ENCODE measurements at regions not wholly inside any gene's neighbourhood (a gene's known extent, or its start where the extent isn't known, plus 50 kb on each side); places are given as distances from the start of the nearest gene placed in this dataset.
A peak's percentile ranks its signal among the peaks of the same experiment; 100 is the strongest.

DNA sequence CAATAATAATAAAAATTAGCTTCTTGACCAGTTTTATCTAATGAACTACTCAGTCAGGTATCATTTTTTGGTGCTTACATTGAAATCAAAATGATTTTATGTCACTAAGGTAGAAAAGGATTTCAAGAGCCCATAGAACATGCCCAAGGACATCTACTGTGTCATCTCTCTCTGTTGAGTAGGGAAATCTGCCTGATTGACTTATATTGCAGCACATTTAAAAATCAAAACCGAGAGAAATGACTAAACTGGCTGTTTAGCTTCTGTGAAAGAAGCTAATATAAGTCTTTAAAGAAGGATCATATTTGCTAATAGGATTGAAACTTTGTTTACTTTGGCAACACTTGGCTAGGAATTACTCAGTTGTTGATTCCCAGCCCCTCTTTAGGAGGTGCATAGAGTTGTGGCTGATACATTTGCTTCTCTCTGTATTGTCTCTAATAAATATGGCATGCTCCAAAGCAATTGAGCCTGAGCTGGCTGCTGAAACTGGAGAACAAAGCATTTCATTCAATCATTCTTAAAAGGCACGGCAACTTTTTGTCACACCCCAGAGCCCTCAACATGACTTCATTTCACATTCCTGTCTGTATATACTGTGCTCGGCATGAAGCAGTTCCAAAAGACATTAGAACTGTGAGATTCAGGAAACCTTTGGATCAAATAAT is 1096.9 kb upstream of the POT1 start:
- Histone ChIP-seq H3K4me1 (peaks cover 18% of the 10 kb centered on the region), H3K27ac (peak overlapping the region; percentile 66), H4K20me1 (ENCODE audit: low read depth) (no peaks in the 10 kb centered on the region), H3K36me3 (no peaks in the 10 kb centered on the region), H3K4me2 (peak overlapping the region; percentile 25), H3K27me3 (no peaks in the 10 kb centered on the region), H3K79me2 (ENCODE audit: low read depth) (no peaks in the 10 kb centered on the region), H3K9me3 (ENCODE audit: low read depth) (no peaks in the 10 kb centered on the region), H3F3A (ENCODE audit: low read depth) (no peaks in the 10 kb centered on the region), H3K4me3 (no peak overlapping the region), H3K9ac (no peak overlapping the region), H2AFZ (replicated peaks) (peak overlapping the region; percentile 68)
- Mint-ChIP-seq H3K36me3 (no peaks in the 10 kb centered on the region), H3K4me1 (peaks cover 23% of the 10 kb centered on the region), H3K27me3 (ENCODE audit: insufficient read depth, low read depth) (no peaks in the 10 kb centered on the region), H3K4me3 (peak overlapping the region; percentile 9), H3K27ac (peak overlapping the region; percentile 67), H3K9me3 (peaks cover 2% of the 10 kb centered on the region)
- TF ChIP-seq EZH2 (IDR thresholded peaks at IDR 0.05) = no peak
- TF ChIP-seq EZH2phosphoT487 (IDR thresholded peaks at IDR 0.05) = no peak
- TF ChIP-seq, protein P1, sequence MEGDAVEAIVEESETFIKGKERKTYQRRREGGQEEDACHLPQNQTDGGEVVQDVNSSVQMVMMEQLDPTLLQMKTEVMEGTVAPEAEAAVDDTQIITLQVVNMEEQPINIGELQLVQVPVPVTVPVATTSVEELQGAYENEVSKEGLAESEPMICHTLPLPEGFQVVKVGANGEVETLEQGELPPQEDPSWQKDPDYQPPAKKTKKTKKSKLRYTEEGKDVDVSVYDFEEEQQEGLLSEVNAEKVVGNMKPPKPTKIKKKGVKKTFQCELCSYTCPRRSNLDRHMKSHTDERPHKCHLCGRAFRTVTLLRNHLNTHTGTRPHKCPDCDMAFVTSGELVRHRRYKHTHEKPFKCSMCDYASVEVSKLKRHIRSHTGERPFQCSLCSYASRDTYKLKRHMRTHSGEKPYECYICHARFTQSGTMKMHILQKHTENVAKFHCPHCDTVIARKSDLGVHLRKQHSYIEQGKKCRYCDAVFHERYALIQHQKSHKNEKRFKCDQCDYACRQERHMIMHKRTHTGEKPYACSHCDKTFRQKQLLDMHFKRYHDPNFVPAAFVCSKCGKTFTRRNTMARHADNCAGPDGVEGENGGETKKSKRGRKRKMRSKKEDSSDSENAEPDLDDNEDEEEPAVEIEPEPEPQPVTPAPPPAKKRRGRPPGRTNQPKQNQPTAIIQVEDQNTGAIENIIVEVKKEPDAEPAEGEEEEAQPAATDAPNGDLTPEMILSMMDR (IDR thresholded peaks at IDR 0.05) = no peak
- DNase-seq (ENCODE audit: low spot score) = peak; percentile 56

DNA sequence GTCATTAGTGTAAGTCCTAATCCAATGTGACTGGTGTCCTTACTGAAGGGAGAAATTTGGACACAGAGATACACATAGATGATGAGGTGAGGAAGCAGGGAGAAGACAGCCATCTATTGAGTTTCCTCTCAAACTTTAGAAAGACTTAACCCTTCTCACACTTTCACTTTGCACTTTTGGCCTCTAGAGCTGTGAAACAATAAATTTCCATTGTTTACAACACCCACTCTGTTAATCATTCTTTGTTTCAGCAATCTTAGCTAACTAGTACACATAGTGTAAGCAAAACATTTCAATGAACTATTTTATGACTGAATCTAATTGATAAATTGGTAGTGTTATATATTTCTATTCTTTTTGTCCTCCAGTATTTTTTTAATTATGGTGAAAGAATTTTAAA is 1092.8 kb upstream of the POT1 start:
- Histone ChIP-seq H3K4me3 (no peak overlapping the region), H3F3A (ENCODE audit: low read depth) (no peaks in the 10 kb centered on the region), H3K4me1 (peaks cover 18% of the 10 kb centered on the region), H3K9ac (no peak overlapping the region), H3K27ac (no peak overlapping the region), H3K9me3 (ENCODE audit: low read depth) (no peaks in the 10 kb centered on the region), H2AFZ (replicated peaks) (peak overlapping the region; percentile 11), H4K20me1 (ENCODE audit: low read depth) (no peaks in the 10 kb centered on the region), H3K36me3 (no peaks in the 10 kb centered on the region), H3K27me3 (no peaks in the 10 kb centered on the region), H3K79me2 (ENCODE audit: low read depth) (no peaks in the 10 kb centered on the region), H3K4me2 (no peak overlapping the region)
- no peak overlapping the region for H3K27ac Mint-ChIP-seq
- H3K4me1 Mint-ChIP-seq = peaks cover 22% of the 10 kb centered on the region
- H3K36me3 Mint-ChIP-seq = no peaks in the 10 kb centered on the region
- TF ChIP-seq, protein P1 (IDR thresholded peaks at IDR 0.05) = no peak
- TF ChIP-seq EZH2phosphoT487 (IDR thresholded peaks at IDR 0.05) (no peak), EZH2 (IDR thresholded peaks at IDR 0.05) (no peak)
- no peaks in the 10 kb centered on the region for H3K27me3 Mint-ChIP-seq (ENCODE audit: insufficient read depth, low read depth)
- no peak overlapping the region for H3K4me3 Mint-ChIP-seq
- H3K9me3 Mint-ChIP-seq = peaks cover 5% of the 10 kb centered on the region
- DNase-seq (ENCODE audit: low spot score) = no peak

DNA sequence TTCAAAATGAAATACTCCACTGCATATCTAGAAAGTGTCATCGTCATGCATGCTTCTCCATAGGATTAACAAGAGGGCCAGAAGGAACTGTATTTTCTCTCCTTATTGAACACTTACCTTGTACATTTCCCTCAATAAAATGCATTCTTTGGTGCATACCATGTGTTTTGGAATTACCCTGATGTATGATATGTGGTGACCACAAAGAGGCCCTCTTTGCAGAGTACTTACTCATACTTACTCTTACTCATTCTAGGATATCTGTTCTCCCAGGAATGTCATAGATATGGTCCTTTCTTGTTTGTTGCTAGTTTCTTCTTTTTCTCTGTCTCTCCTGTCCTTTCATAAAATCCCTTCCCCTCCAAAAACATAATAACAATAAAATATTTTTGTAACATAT is 1087.1 kb upstream of the POT1 start:
- Histone ChIP-seq H3K4me3 (no peak overlapping the region), H3K4me2 (no peak overlapping the region)

More for the DNA sequence above, 1087.1 kb upstream of the POT1 start:
- no peak for DNase-seq (ENCODE audit: low spot score)
- Mint-ChIP-seq H3K9me3 (peaks cover 3% of the 10 kb centered on the region), H3K36me3 (no peaks in the 10 kb centered on the region), H3K27ac (no peak overlapping the region), H3K4me1 (peaks cover 3% of the 10 kb centered on the region), H3K4me3 (no peak overlapping the region), H3K27me3 (ENCODE audit: insufficient read depth, low read depth) (no peaks in the 10 kb centered on the region)
- no peak overlapping the region for H2AFZ ChIP-seq (replicated peaks)
- H3K9me3 ChIP-seq (ENCODE audit: low read depth) = no peaks in the 10 kb centered on the region
- H3K36me3 ChIP-seq = no peaks in the 10 kb centered on the region
- no peak for TF ChIP-seq EZH2 (IDR thresholded peaks at IDR 0.05)
- TF ChIP-seq, protein P1 (IDR thresholded peaks at IDR 0.05) = no peak
- no peak for TF ChIP-seq EZH2phosphoT487 (IDR thresholded peaks at IDR 0.05)
- no peak overlapping the region for H3K9ac ChIP-seq
- H3K27ac ChIP-seq = no peak overlapping the region
- no peaks in the 10 kb centered on the region for H3F3A ChIP-seq (ENCODE audit: low read depth)
- no peaks in the 10 kb centered on the region for H3K4me1 ChIP-seq
- H4K20me1 ChIP-seq (ENCODE audit: low read depth) = no peaks in the 10 kb centered on the region
- H3K79me2 ChIP-seq (ENCODE audit: low read depth) = no peaks in the 10 kb centered on the region
- no peaks in the 10 kb centered on the region for H3K27me3 ChIP-seq
